Dermis microvascular lymphatic vessel endothelial cell (primary cell): ENCODE measurements at regions not wholly inside any gene's neighbourhood (a gene's known extent, or its start where the extent isn't known, plus 50 kb on each side); places are given as distances from the start of the nearest gene placed in this dataset.

Source experiments
- DNase-seq, 2 donors: peaks; one replicate each; pipeline versions ENCODE4 v3.0.0 to v3.0.0-alpha.2; 2010; ENCODE audit warnings: low read depth in 2 of 2

- no peak for DNase-seq
Measured at GRCh38 chr12:13764748-13765147, 216.7 kb downstream of the GRIN2B start.

GRCh38 chr12:13749389-13749788 is 232.0 kb downstream of the GRIN2B start:
- DNase-seq = no peak

GRCh38 chr12:13745111-13745860 is 236.1 kb downstream of the GRIN2B start:
- DNase-seq = no peak

DNA sequence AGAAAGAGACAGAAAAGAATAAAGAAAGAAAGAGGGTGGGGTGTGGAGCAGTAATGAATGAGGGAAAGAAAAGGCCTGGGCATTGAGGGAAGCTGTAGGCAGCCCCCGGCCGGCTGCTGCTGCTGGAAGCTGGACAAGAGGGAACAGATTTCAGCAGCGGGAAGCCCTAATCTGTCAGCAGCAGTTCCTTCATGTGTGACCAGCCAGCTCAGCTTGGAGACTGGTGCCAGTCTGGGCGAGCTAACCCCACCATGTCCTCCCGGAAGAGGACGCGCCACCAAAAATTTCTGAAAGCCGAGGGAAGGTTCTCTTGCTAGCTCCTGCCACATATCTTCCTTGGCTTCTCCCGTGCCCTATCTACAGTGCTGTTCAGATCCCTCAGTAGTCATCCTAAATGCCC is 236.8 kb downstream of the GRIN2B start:
- no peak for DNase-seq

GRCh38 chr12:13740149-13740545 is 241.3 kb downstream of the GRIN2B start:
- DNase-seq = no peak

DNA sequence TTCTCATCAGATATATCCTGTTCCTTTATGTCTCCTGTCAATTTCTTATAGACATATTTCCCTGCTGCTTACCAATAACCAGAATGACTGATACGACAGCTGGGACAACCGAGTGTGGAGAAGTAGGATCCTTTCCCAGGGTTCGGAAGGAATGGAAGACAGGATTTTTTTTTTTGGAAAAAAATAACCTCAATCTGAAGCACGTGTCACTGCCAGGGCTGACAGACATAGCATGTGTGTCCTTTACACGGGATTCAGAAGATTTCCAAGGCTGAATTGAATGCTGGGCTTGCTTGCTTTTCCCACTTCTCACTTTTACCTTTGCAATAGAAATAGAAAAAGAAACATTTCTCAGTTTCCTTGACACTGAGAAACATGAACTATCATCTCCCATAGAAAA is 245.7 kb downstream of the GRIN2B start:
- no peak for DNase-seq

DNA sequence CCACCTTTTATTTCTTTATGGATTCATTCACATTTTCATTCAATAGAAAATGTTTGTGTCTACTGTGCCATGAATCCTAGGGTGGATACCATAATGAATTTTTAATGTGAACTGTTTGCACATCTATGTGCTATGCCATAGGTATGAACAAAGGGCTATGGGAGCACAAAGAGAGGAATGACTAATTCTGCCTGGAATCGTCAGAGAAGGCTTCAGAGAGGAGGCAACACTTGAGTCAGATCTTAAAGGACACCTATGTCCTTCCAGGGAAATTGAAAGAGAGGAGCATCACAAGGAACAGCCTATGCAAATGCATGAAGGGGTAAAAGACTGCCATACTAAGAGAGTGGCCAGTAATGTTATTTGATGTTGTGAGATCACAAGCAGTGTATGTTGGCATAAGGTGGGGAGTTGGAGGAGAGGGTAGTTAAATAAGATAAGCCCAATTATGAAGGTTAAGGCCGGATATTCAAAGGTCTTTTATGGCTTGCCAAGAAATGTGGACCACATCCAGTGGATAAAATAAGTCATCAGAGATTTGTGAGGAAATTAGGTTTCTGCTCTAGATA is 246.7 kb downstream of the GRIN2B start:
- DNase-seq = no peak

DNA sequence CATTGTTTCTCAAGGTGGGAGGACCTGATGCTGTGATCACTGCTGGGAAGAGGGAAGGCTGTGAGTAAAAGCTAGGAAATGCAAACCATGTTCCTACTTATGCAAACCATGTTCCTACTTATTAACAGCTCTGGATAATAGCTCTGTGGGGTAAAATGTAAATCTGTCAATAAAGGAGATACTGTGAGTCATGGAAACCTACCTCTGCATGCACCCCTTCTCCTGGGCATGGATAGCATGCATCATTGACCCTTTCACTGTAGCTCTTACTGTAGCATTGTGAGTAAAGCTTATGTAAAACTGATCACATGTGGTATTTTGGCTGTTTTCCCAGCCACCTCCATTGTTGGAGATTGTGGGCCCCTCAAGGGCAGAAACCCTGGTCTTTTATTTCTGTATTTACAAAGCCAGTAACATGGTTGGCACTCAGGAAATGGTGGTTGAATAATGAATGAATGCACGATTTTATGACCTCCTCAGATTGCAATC is 253.7 kb downstream of the GRIN2B start:
- DNase-seq = peak in 1 of 2 donors; percentile 1

- DNase-seq = no peak
Measured at GRCh38 chr12:13725049-13725448, 256.4 kb downstream of the GRIN2B start.

GRCh38 chr12:13724136-13724535 is 257.3 kb downstream of the GRIN2B start:
- DNase-seq = no peak

GRCh38 chr12:13719986-13720385 is 261.4 kb downstream of the GRIN2B start:
- DNase-seq = no peak

DNA sequence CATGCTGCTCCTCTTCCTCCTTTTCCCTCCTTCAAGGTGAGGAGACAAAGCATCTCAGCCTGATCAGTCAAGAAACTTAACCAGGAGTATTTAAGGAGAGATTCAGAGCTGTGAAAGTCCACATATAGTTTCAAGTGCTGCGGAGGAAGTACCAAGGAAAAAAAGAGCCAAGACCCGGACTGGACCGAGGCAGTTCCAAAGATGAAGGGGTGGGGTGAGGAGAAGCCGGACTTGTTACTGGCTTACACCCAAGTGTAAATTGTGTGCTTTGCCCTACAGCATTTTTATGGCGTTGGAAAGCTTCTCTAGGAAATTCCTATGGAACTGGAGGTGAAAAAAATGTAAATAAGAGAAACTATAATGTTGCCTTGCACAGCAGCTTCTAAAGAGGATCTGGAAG is 263.1 kb downstream of the GRIN2B start:
- DNase-seq = no peak

- no peak for DNase-seq
Measured at GRCh38 chr12:13716119-13716518, 265.3 kb downstream of the GRIN2B start.

DNA sequence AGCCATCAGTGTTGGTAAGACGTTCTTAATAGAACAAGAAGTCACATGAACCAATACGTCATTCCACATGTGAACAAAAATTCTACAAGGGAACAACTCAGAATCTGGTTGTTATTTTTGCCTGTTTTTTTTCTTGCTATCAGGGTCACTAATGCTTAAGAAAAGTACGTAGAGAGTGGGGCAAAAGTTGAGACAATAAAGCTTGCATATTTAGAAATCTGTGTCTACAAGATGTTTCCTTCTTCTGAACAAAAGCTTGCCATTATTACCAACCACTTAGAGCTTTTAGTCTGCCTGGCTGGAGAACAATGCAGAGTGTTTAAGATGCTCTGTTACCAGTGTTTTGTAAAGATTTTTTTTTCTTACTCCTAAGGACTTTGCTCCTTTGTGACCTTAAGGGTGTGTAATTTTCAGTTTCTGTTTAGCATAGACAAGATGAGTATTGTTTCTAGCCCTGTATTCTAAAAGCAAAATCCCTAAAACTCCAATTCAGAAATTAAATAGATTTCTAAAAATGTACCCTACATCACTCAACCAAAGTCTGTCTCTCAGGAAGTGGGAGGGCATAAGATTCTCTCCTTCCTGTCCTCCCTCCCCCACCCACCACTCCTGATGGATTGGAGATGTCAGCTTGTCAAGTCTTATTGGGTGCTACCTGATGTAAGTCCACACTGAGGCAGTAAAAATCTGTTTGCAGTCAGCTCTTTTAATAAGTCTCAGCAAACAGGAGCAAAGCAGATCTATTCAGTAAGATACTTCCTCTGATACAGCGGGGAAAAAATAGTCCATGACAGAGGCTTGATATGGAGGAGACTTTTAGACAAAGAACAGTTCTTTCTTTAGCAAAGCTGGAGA is 267.6 kb downstream of the GRIN2B start:
- DNase-seq = no peak

GRCh38 chr12:13707829-13708228 is 273.6 kb downstream of the GRIN2B start:
- no peak for DNase-seq

DNA sequence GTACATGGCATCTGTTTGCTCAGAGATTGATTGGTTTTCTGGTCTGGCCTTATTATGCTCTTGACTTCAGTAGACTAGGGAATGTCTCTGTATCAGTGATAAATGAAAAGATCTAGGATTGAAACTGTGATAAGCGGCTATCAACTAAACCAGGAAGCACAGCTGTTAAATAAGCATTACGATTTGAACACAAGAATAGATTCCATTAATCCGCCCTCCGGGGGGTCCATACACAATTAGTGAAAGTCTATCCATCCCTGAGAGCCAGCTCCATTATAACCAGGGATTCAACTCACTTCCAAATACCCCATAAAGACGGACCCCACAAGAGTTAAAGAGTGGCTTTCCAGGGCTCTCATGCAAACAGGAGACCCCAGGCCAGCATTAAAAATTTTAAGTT is 279.0 kb downstream of the GRIN2B start:
- DNase-seq = no peak

- DNase-seq = no peak
Measured at GRCh38 chr12:13701502-13701901, 279.9 kb downstream of the GRIN2B start.

- no peak for DNase-seq
Measured at GRCh38 chr12:13697973-13698372, 283.4 kb downstream of the GRIN2B start.

DNA sequence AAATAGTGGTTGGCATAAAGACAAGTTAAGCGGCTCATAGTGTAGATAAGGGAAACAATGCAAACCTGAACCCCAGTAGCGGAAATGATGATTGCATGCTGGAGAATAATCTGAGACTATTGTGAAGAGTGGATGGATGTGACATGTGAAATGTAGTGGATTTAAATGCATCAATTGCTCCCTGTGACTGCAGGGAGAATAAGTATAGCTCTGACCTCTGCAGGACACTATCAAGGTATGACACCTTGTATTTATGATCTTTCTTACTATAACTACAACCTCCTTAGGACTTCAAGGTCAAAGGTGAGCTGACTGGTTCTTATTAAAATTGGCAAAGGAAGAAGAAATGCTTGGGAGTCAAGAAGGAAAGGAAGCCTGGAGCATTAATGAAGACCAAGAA is 285.6 kb downstream of the GRIN2B start:
- DNase-seq = no peak

GRCh38 chr12:13692332-13692731 is 289.1 kb downstream of the GRIN2B start:
- DNase-seq = no peak

- DNase-seq = no peak
Measured at GRCh38 chr12:13691598-13691997, 289.8 kb downstream of the GRIN2B start.

DNA sequence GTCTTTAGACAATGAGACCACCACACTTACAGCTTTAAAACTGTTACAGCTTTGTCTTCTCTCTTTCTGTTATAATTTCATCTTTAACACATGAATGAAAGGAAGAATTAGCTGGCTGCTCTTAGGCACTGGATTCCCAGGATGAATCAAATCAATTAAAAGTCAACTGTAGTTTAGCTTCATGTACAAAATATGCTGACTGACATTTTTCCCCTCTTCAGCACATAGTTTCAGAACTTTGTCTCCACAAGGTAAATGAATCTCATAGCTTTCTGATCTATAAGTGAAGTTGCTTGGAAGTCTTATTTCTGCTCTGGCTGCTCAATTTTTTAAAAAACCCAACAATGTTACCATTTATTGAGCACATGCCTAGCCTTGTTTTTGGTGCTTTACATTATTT is 293.8 kb downstream of the GRIN2B start:
- DNase-seq = no peak
